GM12878 (cell line): ENCODE measurements at regions not wholly inside any gene's neighbourhood (a gene's known extent, or its start where the extent isn't known, plus 50 kb on each side); places are given as distances from the start of the nearest gene placed in this dataset.

Source experiments
- ATAC-seq: fragments of 200-7000 bp; cut with Tn5 transposase; 3 replicates; pipeline ENCODE4 v1.9.1; 2020; ENCODE audit warnings: mild to moderate bottlenecking, moderate library complexity
- BruUV-seq: library from RNA; stranded (reverse); fragments of 400-500 nt; replicated peaks from 2 replicates; lab custom pipeline; 2021; lab: Mats Ljungman, UMichigan
- CTCF ChIA-PET: fragments of 300-600 bp; sonication (Branson Sonifier 250); formaldehyde crosslinking; extraction: SDS; loops from one replicate; lab custom pipeline; 2021; ENCODE audit warnings: inconsistent platforms; lab: Yijun Ruan, JAX
- POLR2A ChIA-PET: fragments of 350-600 bp; formaldehyde crosslinking; extraction: SDS; loops from one replicate; lab custom pipeline; 2021; ENCODE audit warnings: inconsistent platforms; lab: Charles Lee
- RAD21 ChIA-PET: fragments of 300-600 bp; sonication (Branson Sonifier 250); formaldehyde crosslinking; loops from one replicate; lab custom pipeline; 2023; ENCODE audit warnings: antibody characterized with exemption; ENCODE audit not compliant: unreplicated experiment; lab: Charles Lee
- SMC1A ChIA-PET: fragments of 300-600 bp; sonication (Branson Sonifier 250); formaldehyde crosslinking; loops from one replicate; lab custom pipeline; 2023; ENCODE audit not compliant: unreplicated experiment, uncharacterized antibody; lab: Charles Lee
- DNase-seq: peaks from one replicate; pipeline ENCODE4 v3.0.0-alpha.2; 2011; ENCODE audit warnings: low read depth, low spot score
- FAIRE-seq: peaks from 3 replicates; lab custom pipeline; 2011; peaks lifted over from hg19 to GRCh38; lab: Jason Lieb, UNC
- H2AFZ ChIP-seq: 2 replicates; pipeline ENCODE4 v1.6.0; 2011; ENCODE audit warnings: low read depth, low read length, control low read depth; ENCODE audit not compliant: control insufficient read depth
- H3K27ac ChIP-seq: 2 replicates; pipeline ENCODE4 v1.5.1; 2011; ENCODE audit warnings: control low read depth; ENCODE audit not compliant: control insufficient read depth, insufficient read depth
- H3K27me3 ChIP-seq, 2 experiments: replicated peaks in 1 of 2; 2 replicates each; pipeline versions ENCODE4 v1.6.0 to v1.6.1; 2011; ENCODE audit warnings: low read length in 1 of 2; ENCODE audit not compliant: control insufficient read depth in 2 of 2, insufficient read depth in 2 of 2
- H3K36me3 ChIP-seq, 2 experiments: 2 replicates each; pipeline ENCODE4 v1.5.1; 2011; ENCODE audit warnings: low read length in 1 of 2; ENCODE audit not compliant: control insufficient read depth in 2 of 2, insufficient read depth in 2 of 2
- H3K4me1 ChIP-seq: 2 replicates; pipeline ENCODE4 v1.6.1; 2011; ENCODE audit warnings: mild to moderate bottlenecking, low read length, moderate library complexity, mixed read lengths; ENCODE audit not compliant: control insufficient read depth, insufficient read depth
- H3K4me2 ChIP-seq: 2 replicates; pipeline ENCODE4 v1.6.0; 2011; ENCODE audit warnings: control low read depth; ENCODE audit not compliant: control insufficient read depth, insufficient read depth
- H3K4me3 ChIP-seq: fragments of 200-600 bp; sonication (generic); 2 replicates; pipeline ENCODE4 v1.5.1; 2016
- H3K79me2 ChIP-seq: 2 replicates; pipeline ENCODE4 v1.6.0; 2011; ENCODE audit warnings: low read length; ENCODE audit not compliant: control insufficient read depth, insufficient read depth
- H3K9ac ChIP-seq: 2 replicates; pipeline ENCODE4 v1.8.0; 2011; ENCODE audit warnings: low read length, control low read depth, mixed read lengths; ENCODE audit not compliant: control insufficient read depth, insufficient read depth
- H3K9me3 ChIP-seq: replicated peaks from 3 replicates; pipeline ENCODE4 v1.5.1; 2011; ENCODE audit warnings: mild to moderate bottlenecking, low read length; ENCODE audit not compliant: control insufficient read depth, insufficient read depth
- H4K20me1 ChIP-seq: 2 replicates; pipeline ENCODE4 v1.6.0; 2011; ENCODE audit not compliant: control insufficient read depth, insufficient read depth
- ASH2L ChIP-seq: fragments of 300-600, 200-600 bp; sonication (generic); IDR thresholded peaks from 2 replicates; pipeline ENCODE4 v1.6.1; 2017; ENCODE audit warnings: low read depth, mild to moderate bottlenecking, borderline replicate concordance
- BACH1 ChIP-seq: fragments of 450-650 bp; IDR thresholded peaks from 2 replicates; pipeline ENCODE4 v1.6.1; 2017; ENCODE audit warnings: mild to moderate bottlenecking, borderline replicate concordance
- POU2F2 ChIP-seq: IDR thresholded peaks from 3 replicates; pipeline ENCODE4 v1.6.1; 2011; ENCODE audit warnings: low read depth, mild to moderate bottlenecking, low read length, borderline replicate concordance
- RCOR1 ChIP-seq: conservative IDR thresholded peaks from 2 replicates; pipeline ENCODE4 v1.6.1; 2012; ENCODE audit warnings: low read depth, low read length, improper control_type of control experiment
- SREBF1 ChIP-seq: IDR thresholded peaks from 2 replicates; pipeline ENCODE4 v1.6.1; 2012; ENCODE audit warnings: mild to moderate bottlenecking, low read length
- ZNF217 ChIP-seq: fragments of 450-650 bp; IDR thresholded peaks from 2 replicates; pipeline ENCODE4 v1.6.1; 2017; ENCODE audit warnings: antibody characterized with exemption, mild to moderate bottlenecking
- in situ Hi-C: fragments of 300-500 bp; cut with MboI; formaldehyde crosslinking; loops from 9 replicates; pipeline ENCODE4 v1.14.3; 2018; ENCODE audit warnings: mixed read lengths
- intact Hi-C: fragments of 100-400 bp; cut with micrococcal nuclease; formaldehyde crosslinking; loops from one replicate; pipeline ENCODE4 v1.14.2; 2022; ENCODE audit not compliant: unreplicated experiment
- TF ChIP-seq, protein P1 (sequence below): fragments of 450-650 bp; IDR thresholded peaks from 2 replicates; pipeline ENCODE4 v1.6.1; 2017; ENCODE audit warnings: antibody characterized with exemption, mild to moderate bottlenecking, moderate library complexity
- TF ChIP-seq, protein P2 (sequence below): fragments of 450-650 bp; IDR thresholded peaks from 2 replicates; pipeline ENCODE4 v1.6.1; 2014; ENCODE audit warnings: mild to moderate bottlenecking

DNA sequence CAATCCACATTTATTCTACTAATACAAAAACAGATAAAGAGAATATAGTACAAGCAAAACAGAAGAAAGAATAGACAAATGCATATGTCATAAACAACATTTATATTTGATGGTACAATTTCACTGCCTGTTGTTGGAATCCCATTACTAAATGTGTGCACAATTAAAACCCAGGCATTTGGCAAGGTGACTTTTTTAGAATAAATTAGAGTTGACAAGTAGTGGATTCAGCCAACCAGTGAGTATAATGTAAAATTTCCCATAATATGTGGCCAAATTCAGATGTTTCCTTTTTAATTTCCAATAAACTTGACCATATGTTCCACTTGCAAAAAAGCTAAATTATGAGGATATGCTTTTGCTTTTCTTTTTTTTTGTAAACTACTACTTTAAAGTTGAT lies 1578.8 kb downstream of the OLFM4 start:
- no TSS peak for BruUV-seq

More for the DNA sequence above, 1578.8 kb downstream of the OLFM4 start:
- no peak overlapping the region for H3K4me3 ChIP-seq
- H2AFZ ChIP-seq, result no peak overlapping the region
- CTCF ChIA-PET, result no interaction called here
- SMC1A ChIA-PET, result no interaction called here
- no peaks in the 10 kb centered on the region for H3K27me3 ChIP-seq
- no peak for ATAC-seq
- no peak overlapping the region for H3K4me2 ChIP-seq
- intact Hi-C loops (no loop called here), in situ Hi-C loops (no loop called here)
- no peaks in the 10 kb centered on the region for H3K4me1 ChIP-seq
- no peaks in the 10 kb centered on the region for H3K9me3 ChIP-seq
- H3K27ac ChIP-seq, result no peak overlapping the region
- TF ChIP-seq POU2F2 (no peak), ZNF217 (no peak), SREBF1 (no peak), BACH1 (no peak), RCOR1 (no peak), ASH2L (no peak)
- TF ChIP-seq, protein P1, sequence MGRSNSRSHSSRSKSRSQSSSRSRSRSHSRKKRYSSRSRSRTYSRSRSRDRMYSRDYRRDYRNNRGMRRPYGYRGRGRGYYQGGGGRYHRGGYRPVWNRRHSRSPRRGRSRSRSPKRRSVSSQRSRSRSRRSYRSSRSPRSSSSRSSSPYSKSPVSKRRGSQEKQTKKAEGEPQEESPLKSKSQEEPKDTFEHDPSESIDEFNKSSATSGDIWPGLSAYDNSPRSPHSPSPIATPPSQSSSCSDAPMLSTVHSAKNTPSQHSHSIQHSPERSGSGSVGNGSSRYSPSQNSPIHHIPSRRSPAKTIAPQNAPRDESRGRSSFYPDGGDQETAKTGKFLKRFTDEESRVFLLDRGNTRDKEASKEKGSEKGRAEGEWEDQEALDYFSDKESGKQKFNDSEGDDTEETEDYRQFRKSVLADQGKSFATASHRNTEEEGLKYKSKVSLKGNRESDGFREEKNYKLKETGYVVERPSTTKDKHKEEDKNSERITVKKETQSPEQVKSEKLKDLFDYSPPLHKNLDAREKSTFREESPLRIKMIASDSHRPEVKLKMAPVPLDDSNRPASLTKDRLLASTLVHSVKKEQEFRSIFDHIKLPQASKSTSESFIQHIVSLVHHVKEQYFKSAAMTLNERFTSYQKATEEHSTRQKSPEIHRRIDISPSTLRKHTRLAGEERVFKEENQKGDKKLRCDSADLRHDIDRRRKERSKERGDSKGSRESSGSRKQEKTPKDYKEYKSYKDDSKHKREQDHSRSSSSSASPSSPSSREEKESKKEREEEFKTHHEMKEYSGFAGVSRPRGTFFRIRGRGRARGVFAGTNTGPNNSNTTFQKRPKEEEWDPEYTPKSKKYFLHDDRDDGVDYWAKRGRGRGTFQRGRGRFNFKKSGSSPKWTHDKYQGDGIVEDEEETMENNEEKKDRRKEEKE, result no peak
- TF ChIP-seq, protein P2, sequence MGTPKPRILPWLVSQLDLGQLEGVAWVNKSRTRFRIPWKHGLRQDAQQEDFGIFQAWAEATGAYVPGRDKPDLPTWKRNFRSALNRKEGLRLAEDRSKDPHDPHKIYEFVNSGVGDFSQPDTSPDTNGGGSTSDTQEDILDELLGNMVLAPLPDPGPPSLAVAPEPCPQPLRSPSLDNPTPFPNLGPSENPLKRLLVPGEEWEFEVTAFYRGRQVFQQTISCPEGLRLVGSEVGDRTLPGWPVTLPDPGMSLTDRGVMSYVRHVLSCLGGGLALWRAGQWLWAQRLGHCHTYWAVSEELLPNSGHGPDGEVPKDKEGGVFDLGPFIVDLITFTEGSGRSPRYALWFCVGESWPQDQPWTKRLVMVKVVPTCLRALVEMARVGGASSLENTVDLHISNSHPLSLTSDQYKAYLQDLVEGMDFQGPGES, result no peak
- H3K36me3 ChIP-seq, result no peaks in the 10 kb centered on the region
- H3K9ac ChIP-seq, result no peak overlapping the region
- no peak for FAIRE-seq
- RAD21 ChIA-PET, result no interaction called here
- POLR2A ChIA-PET, result no interaction called here
- no peak for DNase-seq
- no peaks in the 10 kb centered on the region for H4K20me1 ChIP-seq
- H3K79me2 ChIP-seq, result no peaks in the 10 kb centered on the region
